ENCODE measurements at regions not wholly inside any gene's neighbourhood (a gene's known extent, or its start where the extent isn't known, plus 50 kb on each side); places are given as distances from the start of the nearest gene placed in this dataset.

DNA sequence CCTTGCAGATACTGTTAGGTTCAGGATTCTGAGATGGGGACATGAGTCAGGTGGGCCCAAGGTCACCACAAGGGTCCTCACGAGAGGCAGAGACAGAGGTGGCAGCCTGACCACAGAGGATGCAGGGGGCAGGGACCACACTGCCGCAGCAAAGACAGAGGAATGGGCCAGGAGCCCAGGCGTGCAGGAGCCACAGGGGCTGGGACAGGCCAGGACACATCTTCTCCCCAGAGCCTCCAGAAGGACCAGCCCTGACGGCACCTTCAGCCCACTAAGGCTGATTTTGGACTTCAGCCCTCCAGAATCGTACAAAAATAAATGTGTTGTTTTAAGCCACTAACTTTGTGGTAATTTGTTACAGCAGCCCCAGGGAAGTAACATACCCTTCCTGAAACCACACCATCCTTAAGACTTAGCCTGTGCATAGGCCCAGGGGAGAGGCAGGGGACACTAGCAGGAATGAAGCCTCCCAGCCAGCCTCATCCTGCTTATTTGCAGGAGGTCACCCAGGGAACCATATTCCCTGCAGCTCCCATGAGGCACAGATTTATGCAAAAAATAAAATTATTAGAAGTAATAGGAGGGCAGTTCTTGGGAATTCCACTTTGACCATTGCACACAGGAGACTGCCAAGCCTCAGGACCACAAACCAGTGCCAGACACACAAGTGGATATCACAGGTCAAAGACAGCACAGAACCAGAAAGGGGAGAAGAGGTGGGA lies 119.3 kb upstream of the CST7 start:
- no peak overlapping the region for H3K4me3 ChIP-seq
- H3K9me3 ChIP-seq, result no peaks in the 10 kb centered on the region
- H3K27me3 ChIP-seq (ENCODE audit: insufficient read depth in 3 of 3, low read length in 2 of 3), result no peaks in the 10 kb centered on the region
- intact Hi-C loops (cut with DNase I), result no loop called here
- 75 to 85% (median 77%) methylated on average over 5 of the region's 5 CpGs for WGBS, 3 donors
- H3K27ac ChIP-seq, result no peak overlapping the region
- DNase-seq, result no peak
- H3K36me3 ChIP-seq (ENCODE audit: insufficient read depth in 1 of 2, low read depth in 1 of 2), result no peaks in the 10 kb centered on the region
- ATAC-seq, result no peak
- H3K4me1 ChIP-seq, result no peaks in the 10 kb centered on the region
- TF ChIP-seq, protein P1, sequence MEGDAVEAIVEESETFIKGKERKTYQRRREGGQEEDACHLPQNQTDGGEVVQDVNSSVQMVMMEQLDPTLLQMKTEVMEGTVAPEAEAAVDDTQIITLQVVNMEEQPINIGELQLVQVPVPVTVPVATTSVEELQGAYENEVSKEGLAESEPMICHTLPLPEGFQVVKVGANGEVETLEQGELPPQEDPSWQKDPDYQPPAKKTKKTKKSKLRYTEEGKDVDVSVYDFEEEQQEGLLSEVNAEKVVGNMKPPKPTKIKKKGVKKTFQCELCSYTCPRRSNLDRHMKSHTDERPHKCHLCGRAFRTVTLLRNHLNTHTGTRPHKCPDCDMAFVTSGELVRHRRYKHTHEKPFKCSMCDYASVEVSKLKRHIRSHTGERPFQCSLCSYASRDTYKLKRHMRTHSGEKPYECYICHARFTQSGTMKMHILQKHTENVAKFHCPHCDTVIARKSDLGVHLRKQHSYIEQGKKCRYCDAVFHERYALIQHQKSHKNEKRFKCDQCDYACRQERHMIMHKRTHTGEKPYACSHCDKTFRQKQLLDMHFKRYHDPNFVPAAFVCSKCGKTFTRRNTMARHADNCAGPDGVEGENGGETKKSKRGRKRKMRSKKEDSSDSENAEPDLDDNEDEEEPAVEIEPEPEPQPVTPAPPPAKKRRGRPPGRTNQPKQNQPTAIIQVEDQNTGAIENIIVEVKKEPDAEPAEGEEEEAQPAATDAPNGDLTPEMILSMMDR (IDR thresholded peaks at IDR 0.05), result no peak

DNA sequence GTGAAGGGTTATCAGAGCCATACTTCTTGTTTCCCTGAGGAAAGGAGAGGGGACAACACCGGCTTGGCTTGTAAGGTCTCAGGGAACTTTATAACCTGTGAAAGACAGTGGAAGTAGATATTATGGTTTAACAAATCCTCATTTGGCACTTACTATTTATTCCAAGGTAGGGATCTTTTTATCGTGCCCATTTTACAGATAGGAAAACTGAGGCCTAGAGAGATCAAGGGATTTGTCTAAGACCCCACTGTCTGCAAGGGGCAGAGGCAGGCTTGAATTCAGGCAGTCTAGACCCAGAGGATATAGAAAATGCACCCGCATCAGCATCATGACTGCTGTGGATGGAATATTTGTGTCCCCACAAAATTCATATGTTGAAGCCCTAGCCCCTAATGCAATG lies 118.4 kb upstream of the CST7 start:
- Histone ChIP-seq H3K27ac (no peak overlapping the region), H3K27me3 (ENCODE audit: insufficient read depth in 3 of 3, low read length in 2 of 3) (no peaks in the 10 kb centered on the region), H3K4me1 (no peaks in the 10 kb centered on the region), H3K36me3 (ENCODE audit: insufficient read depth in 1 of 2, low read depth in 1 of 2) (no peaks in the 10 kb centered on the region), H3K9me3 (no peaks in the 10 kb centered on the region), H3K4me3 (no peak overlapping the region)
- intact Hi-C loops (cut with DNase I), result no loop called here
- WGBS, 3 donors, result 76 to 89% (median 82%) methylated on average over 3 of the region's 3 CpGs
- ATAC-seq, result no peak
- DNase-seq, result no peak
- TF ChIP-seq, protein P1 (IDR thresholded peaks at IDR 0.05), result no peak

- WGBS, 3 donors, result 84 to 86% (median 85%) methylated on average over 1 of the region's 1 CpG
- Histone ChIP-seq H3K4me3 (no peak overlapping the region), H3K27me3 (ENCODE audit: insufficient read depth in 3 of 3, low read length in 2 of 3) (no peaks in the 10 kb centered on the region), H3K27ac (no peak overlapping the region), H3K9me3 (no peaks in the 10 kb centered on the region), H3K4me1 (no peaks in the 10 kb centered on the region), H3K36me3 (ENCODE audit: insufficient read depth in 1 of 2, low read depth in 1 of 2) (no peaks in the 10 kb centered on the region)
- intact Hi-C loops (cut with DNase I), result no loop called here
- ATAC-seq (no peak), DNase-seq (no peak)
- TF ChIP-seq, protein P1 (IDR thresholded peaks at IDR 0.05), result no peak
Observed at GRCh38 chr20:24831232-24831631, 117.8 kb upstream of the CST7 start.

DNA sequence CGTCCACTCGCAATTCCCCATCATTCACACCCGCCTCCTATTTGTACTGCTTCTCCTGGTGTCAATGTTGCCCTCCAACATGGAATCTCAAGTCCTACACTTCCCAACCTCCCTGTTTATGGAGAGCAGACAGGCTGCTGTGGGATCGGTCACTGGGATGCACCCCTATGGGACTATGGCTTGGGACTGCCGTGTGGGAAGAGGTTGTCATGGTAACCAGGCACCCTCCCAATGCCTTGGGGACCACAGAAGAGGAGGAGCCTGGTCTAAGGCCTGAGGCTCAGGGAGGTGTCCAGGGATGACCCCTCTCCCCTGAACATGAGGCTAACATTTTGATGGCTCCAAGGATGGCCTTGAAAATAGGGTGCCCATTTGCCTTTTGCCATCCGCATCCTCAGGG lies 116.6 kb upstream of the CST7 start:
- no peaks in the 10 kb centered on the region for H3K36me3 ChIP-seq (ENCODE audit: insufficient read depth in 1 of 2, low read depth in 1 of 2)
- TF ChIP-seq, protein P1 (IDR thresholded peaks at IDR 0.05), result no peak
- H3K4me3 ChIP-seq, result no peak overlapping the region
- ATAC-seq, result no peak
- H3K9me3 ChIP-seq, result no peaks in the 10 kb centered on the region
- H3K27me3 ChIP-seq (ENCODE audit: insufficient read depth in 3 of 3, low read length in 2 of 3), result no peaks in the 10 kb centered on the region
- WGBS, 3 donors, result 82 to 86% (median 84%) methylated on average over 6 of the region's 6 CpGs
- no peak for DNase-seq
- intact Hi-C loops (cut with DNase I), result no loop called here
- H3K4me1 ChIP-seq, result no peaks in the 10 kb centered on the region
- no peak overlapping the region for H3K27ac ChIP-seq

DNA sequence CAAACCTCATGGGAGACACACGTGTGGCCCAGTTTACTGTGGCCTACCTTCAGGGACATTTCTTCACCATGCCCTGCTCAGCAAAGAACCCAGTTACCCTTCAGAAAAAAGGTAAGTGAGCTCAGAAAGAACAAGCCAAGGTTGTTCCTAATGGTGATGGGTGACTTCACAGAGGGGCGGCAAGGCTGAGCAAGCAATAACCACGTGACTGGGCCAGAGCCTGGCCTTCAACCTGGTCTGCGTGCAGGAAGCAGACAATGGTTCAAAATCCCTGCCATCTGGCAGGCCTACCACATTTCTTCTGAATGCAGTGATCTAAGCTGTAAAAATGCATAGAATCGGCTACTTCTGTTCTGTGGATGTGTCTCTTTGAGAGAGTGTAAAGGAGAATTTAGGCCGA lies 115.5 kb upstream of the CST7 start:
- Histone ChIP-seq H3K27me3 (ENCODE audit: insufficient read depth in 3 of 3, low read length in 2 of 3) (no peaks in the 10 kb centered on the region), H3K27ac (no peak overlapping the region), H3K9me3 (no peaks in the 10 kb centered on the region), H3K4me1 (no peaks in the 10 kb centered on the region), H3K4me3 (no peak overlapping the region), H3K36me3 (ENCODE audit: insufficient read depth in 1 of 2, low read depth in 1 of 2) (no peaks in the 10 kb centered on the region)
- WGBS, 3 donors, result 61 to 72% (median 66%) methylated on average over 6 of the region's 6 CpGs
- DNase-seq (no peak), ATAC-seq (no peak)
- TF ChIP-seq, protein P1 (IDR thresholded peaks at IDR 0.05), result no peak
- intact Hi-C loops (cut with DNase I), result no loop called here
